ENCODE measurements at regions not wholly inside any gene's neighbourhood (a gene's known extent, or its start where the extent isn't known, plus 50 kb on each side); places are given as distances from the start of the nearest gene placed in this dataset.

- intact Hi-C loops (cut with DNase I; ENCODE audit: low total_unique reads) (loop anchor here (10.0 kb wide), 1 partner anchor 189 kb away; no protein-coding TSS in a partner anchor), in situ Hi-C loops (cut with MboI; ENCODE audit: low pct_ligation_motif_present in 1 of 4, low pct_unique_long_range_greater_than_20kb in 1 of 4, low sequenced_read_pairs in 3 of 4) (no loop called here)
- H3K4me3 ChIP-seq, result no peak overlapping the region
- no peaks in the 10 kb centered on the region for H3K9me3 ChIP-seq
- H3K36me3 ChIP-seq, result no peaks in the 10 kb centered on the region
- TF ChIP-seq EP300 (IDR thresholded peaks at IDR 0.05; ENCODE audit: low read depth) (no peak), POLR2A (IDR thresholded peaks at IDR 0.05) (no peak), POLR2AphosphoS5 (IDR thresholded peaks at IDR 0.05) (no peak)
- TF ChIP-seq, protein P1, sequence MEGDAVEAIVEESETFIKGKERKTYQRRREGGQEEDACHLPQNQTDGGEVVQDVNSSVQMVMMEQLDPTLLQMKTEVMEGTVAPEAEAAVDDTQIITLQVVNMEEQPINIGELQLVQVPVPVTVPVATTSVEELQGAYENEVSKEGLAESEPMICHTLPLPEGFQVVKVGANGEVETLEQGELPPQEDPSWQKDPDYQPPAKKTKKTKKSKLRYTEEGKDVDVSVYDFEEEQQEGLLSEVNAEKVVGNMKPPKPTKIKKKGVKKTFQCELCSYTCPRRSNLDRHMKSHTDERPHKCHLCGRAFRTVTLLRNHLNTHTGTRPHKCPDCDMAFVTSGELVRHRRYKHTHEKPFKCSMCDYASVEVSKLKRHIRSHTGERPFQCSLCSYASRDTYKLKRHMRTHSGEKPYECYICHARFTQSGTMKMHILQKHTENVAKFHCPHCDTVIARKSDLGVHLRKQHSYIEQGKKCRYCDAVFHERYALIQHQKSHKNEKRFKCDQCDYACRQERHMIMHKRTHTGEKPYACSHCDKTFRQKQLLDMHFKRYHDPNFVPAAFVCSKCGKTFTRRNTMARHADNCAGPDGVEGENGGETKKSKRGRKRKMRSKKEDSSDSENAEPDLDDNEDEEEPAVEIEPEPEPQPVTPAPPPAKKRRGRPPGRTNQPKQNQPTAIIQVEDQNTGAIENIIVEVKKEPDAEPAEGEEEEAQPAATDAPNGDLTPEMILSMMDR (IDR thresholded peaks at IDR 0.05), result no peak
- H3K27ac ChIP-seq, result no peak overlapping the region
- peaks cover 5 to 7% (median 6%) of the 10 kb centered on the region in 4 donors for H3K4me1 ChIP-seq
- peaks cover 30% of the 10 kb centered on the region for H3K27me3 ChIP-seq
- 70 to 78% methylated on average over 2 to 11 of the region's 11 CpGs for WGBS, 2 donors (ENCODE audit: low coverage in 1 of 2)
- DNase-seq, result no peak
Observed at GRCh38 chr14:104343690-104344640, 205.6 kb downstream of the KIF26A start.

GRCh38 chr14:104344818-104345620, 206.6 kb downstream of the KIF26A start:
- Histone ChIP-seq H3K9me3 (no peaks in the 10 kb centered on the region), H3K4me3 (no peak overlapping the region), H3K4me1 (peaks cover 5 to 8% (median 6%) of the 10 kb centered on the region in 4 donors), H3K27ac (no peak overlapping the region), H3K27me3 (peaks cover 30% of the 10 kb centered on the region), H3K36me3 (no peaks in the 10 kb centered on the region)
- TF ChIP-seq, protein P1 (IDR thresholded peaks at IDR 0.05), result no peak
- no peak for TF ChIP-seq POLR2A (IDR thresholded peaks at IDR 0.05)
- intact Hi-C loops (cut with DNase I; ENCODE audit: low total_unique reads), result loop anchor here (10.0 kb wide), 1 partner anchor 190 kb away; no protein-coding TSS in a partner anchor
- no peak for DNase-seq
- in situ Hi-C loops (cut with MboI; ENCODE audit: low pct_ligation_motif_present in 1 of 4, low pct_unique_long_range_greater_than_20kb in 1 of 4, low sequenced_read_pairs in 3 of 4), result no loop called here
- 35 to 55% methylated on average over 4 to 11 of the region's 11 CpGs for WGBS, 2 donors (ENCODE audit: low coverage in 1 of 2)

- WGBS, 2 donors (ENCODE audit: low coverage in 1 of 2), result 86% methylated on average over 20 of the region's 20 CpGs; no CpG with 5 or more reads in 1 of the 2 donors
- no peak overlapping the region for H3K27ac ChIP-seq
- no peaks in the 10 kb centered on the region for H3K36me3 ChIP-seq
- in situ Hi-C loops (cut with MboI; ENCODE audit: low pct_ligation_motif_present in 1 of 4, low pct_unique_long_range_greater_than_20kb in 1 of 4, low sequenced_read_pairs in 3 of 4), result no loop called here
- peaks cover 5 to 14% (median 6%) of the 10 kb centered on the region in 4 donors for H3K4me1 ChIP-seq
- H3K9me3 ChIP-seq, result no peaks in the 10 kb centered on the region
- intact Hi-C loops (cut with DNase I; ENCODE audit: low total_unique reads), result loop anchor here (10.0 kb wide), 1 partner anchor 191 kb away; no protein-coding TSS in a partner anchor
- no peak for DNase-seq
- H3K27me3 ChIP-seq, result peaks cover 30% of the 10 kb centered on the region
- no peak overlapping the region for H3K4me3 ChIP-seq
- TF ChIP-seq, protein P1 (IDR thresholded peaks at IDR 0.05), result no peak
- no peak for TF ChIP-seq POLR2AphosphoS5 (IDR thresholded peaks at IDR 0.05)
Observed at GRCh38 chr14:104345621-104346462, 207.5 kb downstream of the KIF26A start.
